GM18519 (cell line): ENCODE measurements at regions not wholly inside any gene's neighbourhood (a gene's known extent, or its start where the extent isn't known, plus 50 kb on each side); places are given as distances from the start of the nearest gene placed in this dataset.

ENCODE experiments used
- ATAC-seq: cut with Tn5 transposase; IDR thresholded peaks from one replicate; pipeline ENCODE4 v1.9.1; 2021; ENCODE audit warnings: mild to moderate bottlenecking, moderate library complexity; ENCODE audit not compliant: unreplicated experiment, low FRiP score

DNA sequence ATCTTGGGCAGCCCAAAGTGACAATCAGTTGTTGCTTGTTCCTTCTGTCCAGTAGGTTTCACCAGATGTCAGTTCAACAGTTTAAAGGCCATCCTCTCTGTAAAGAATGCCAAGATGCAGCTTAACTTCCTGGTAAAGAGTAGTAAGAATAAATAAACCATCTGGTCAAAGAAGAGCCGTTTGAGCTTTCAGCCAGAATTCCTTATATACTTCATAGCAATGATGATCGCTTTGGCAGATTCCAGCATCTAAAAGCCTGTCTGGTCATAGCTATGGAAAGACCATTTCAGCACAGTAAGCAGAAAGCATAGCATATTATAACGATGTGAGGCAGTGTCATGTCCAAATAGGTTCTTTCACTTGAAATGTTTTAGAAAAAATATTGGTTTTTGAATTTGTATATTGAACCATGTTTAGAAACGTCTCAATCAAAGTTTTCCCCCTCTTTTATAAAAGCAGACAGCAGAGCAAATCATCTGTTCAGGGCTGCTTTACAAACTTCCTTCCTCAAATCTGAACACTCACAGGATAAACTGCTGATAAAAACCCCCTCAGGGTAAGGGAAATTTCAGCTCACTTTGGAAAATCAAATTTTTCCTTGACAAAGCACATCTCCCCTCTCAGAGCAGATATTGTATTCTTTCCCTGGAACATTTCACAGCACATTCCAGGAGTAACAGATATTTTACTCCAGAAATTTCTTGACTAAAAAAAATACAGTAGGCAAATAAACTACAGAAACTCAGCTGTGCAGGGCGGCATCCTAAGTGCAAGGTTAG lies 184.1 kb downstream of the NOC3L start:
- ATAC-seq, result no peak

DNA sequence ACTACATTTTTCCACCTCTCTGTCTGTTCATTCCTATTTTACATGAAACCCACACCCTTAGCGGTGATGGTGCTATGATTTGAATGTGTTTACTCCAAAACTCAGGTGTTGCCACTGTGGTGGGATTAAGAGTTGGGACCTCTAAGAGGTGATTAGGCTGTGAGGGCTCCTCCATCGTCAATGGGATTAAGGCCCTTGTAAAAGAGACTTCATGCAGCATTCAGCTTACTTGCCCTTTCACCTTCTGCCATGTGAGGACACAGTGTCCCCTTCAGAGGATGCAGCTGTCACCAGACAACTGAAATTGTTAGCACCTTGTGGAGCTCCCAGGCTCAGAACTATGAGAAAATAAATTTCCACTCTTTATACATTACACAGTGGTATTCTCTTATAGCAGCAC lies 182.2 kb downstream of the NOC3L start:
- no peak for ATAC-seq

DNA sequence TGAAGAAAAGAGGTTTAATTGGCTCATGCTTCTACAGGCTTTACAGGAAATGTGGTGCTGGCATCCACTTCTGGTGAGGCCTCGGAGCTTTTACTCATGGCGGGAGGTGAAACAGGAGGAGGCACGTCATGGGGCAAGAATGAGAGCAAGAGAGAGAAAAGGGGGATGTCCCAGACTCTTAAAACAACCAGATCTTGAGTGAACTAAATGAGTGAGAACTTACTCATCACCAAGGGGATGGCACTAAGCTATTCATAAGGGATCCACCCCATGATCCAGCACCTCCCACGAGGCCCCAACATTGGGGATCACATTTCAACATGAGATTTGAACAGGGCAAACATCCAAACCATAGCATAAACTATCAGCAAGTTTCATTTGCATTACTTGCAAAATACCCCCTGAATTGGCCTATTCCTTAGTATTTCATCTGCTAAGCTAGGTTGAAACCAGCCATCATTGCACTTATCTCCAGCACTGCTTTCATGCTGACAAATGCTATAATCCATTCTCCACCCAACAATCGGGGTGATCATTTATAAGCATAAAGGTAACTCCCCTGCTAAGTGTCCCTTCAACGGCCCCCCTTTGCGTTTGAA lies 179.0 kb downstream of the NOC3L start:
- ATAC-seq, result no peak

DNA sequence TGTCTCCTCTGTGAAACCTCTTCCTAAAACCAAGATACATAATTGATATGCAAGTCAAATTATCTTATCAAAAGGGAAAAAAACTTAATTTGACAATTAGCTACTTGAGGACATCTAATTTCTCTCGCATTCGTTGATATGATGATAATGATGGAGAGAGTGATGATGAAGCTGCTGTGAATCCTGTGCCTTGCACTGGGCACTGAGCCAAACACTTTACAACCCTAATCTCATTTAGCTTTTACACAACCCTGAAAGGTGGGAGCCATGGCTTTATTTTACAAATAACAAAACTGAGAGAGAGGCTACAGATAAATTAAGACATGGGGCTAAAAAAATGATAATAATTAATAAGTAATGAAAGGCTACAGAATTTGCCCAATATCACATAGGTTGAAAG lies 176.0 kb downstream of the NOC3L start:
- no peak for ATAC-seq

DNA sequence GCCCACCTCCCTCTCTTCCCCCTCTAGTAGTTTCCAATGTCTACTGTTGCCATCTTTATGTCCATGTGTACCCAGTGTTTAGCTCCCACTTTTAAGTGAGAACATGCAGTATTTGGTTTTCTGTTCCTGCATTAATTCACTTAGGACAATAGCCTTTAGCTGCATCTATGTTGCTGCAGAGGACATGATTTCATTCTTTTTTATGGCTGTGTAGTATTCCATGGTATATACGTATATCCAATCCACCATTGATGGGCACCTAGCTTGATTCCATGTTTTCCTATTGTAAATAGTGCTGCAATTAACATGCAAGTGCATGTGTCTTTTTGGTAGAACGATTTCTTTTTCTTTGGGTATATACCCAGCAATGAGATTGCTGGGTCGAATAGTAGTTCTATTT lies 170.4 kb downstream of the NOC3L start:
- ATAC-seq, result no peak

DNA sequence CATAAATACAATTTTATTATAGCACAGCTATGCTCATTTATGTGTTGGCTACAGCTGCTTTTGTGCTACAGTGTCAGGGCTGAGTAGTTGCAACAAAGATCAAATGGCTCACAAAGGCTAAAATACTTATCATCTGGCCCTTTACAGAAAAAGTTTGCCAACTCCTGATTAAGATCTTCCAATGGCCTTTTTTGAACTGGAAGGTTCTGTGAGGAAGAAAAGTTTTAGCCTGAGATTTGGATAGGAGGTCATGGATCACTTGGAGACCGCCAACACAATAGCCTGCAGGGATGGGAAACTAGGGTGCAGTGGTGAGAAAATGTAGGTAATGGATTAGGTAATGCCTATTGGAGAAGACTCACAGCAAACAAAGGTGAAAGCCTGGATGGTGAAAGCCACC lies 169.8 kb downstream of the NOC3L start:
- no peak for ATAC-seq

DNA sequence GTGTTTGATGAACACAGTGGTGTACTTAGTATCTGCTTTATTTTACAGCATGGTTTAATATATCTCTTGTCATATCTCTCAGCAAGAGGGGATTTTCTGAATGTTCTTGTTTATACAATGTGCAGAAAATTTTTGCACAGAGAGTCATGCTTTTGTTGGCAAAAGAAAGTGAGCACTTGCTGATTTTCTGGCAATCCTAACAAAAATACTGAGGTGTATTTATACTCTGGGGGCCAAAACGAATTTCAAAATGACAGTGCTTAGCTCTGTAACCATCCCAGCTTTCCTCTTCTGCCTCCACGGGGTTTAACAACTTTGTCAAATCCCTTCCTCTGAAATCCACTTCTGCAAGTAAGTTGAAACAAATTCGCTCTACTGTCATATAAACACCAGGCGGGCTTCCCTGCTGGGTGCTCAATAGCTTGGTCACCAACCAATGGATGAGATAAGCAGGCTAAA lies 169.2 kb downstream of the NOC3L start:
- no peak for ATAC-seq

DNA sequence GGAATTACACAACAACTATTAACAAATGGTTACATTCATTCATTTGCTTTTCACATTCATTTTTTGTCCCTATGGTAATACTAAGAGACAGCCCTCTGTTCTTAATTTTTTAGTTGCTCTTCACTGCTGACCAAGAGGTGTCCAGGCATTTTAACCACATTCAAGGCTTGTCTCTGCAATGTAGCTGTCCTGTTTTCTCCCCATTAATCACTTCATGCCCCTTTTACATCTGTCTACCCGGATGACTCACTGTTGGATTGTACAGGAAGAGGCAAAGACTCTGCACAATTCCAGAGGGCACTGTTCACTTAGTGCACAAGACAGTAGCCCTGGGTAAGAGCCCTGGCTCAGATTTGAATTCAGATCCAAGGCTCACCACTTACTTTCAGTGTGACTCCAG lies 168.5 kb downstream of the NOC3L start:
- no peak for ATAC-seq

DNA sequence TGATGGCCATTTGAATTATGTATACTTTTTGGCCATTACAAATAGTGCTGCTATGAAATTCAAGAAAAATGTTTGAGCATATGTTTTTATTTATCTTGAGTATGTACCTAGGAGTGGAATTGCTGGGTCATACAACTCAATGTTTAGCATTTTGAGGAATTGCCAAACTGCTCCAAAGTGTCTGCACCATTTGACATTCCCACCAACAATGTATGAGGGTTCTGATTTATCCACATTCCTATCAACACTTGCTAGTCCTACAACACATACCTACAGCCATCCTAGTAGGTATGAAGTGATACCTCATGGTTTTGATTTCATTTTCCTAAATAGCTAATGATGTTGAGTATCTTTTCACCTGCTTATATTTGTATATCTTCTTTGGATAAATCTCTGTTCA lies 165.5 kb downstream of the NOC3L start:
- no peak for ATAC-seq

DNA sequence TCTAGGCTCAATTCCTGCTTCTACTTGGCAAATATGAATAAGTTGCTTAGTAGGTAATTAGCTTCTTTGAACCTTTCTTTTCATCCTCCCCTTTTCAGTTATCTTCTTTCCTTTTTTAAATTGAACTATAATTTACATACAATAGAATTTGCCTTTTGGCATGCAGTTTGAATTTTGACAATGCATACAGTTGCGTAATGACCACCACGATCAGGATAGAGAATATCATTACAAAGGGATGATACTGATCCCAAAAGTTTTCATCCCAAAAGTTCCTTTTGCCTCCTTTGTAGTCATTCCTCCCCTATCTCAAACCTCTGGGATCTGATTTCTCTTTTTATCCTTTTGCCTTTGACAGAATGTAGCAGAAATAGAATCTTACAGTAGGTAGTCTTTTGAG lies 164.4 kb downstream of the NOC3L start:
- no peak for ATAC-seq

DNA sequence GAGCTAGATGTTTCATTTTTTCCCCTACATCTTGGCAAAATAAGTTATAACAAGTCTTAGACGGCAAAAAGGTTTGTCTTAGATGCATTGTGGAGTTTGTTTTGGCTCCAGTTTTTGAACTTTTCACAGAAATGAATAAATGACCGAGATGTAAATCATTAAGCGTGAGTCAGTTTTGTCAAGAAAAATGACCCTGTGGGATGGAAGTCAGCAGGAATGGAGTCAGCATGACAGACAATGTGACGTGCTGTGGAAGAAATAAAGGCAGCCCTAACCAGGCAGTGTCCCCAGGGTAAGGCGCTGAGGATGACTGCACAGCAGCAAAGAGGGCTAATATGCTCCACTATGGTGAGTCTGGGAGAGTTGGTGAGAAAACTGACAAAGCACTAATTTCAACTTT lies 163.2 kb downstream of the NOC3L start:
- no peak for ATAC-seq

DNA sequence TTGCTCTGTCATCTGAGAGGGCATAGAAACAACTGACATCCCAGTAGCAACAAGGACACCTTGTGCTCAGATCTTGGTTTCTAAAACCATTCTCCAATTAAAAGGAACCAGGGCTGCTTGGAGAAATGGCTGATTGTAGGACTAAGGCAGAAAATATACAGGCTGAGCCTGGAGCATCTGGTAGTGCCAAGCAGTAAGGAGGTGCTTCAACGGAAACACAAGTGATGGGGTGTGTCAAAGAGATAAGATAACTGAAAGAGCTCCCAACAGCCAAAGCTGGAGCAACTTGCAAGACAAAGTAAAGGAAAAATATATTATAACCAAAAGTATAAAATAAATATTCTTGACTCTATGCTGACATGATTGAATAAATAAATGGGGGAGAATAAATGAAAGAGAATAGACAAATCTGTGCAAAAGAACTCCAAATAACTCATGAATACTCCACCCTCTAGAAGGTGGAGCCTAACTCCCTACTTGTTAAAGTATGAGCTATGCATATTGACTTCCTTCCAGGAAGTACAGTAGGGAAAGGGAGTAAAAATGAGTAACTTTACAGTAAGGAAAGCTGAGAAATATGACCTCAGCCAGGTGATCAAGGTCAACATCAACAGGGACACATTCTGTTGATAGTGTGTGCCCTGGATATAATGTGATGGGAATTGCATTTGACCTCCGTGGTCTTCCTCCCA lies 162.4 kb downstream of the NOC3L start:
- no peak for ATAC-seq

DNA sequence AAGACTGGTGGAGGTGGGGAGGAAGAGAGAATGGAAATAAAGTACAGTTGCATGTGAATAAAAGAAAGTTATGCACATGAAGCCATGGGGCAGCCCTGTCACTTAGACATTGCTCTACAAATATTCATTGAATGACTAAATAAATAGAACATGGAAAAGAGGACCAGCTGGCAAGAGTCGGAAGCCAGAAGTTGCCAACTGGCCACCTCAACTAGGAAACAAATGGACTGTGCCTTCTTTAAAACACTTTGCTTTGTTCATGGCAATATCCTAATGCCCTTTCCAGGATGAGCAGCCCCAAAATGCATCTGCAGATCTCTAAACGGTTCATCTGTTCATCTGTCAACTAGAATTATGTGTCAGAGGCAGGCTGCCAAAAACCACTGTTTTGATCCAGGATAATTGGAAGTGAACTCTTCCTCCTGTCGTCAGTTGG lies 157.3 kb downstream of the NOC3L start:
- no peak for ATAC-seq

DNA sequence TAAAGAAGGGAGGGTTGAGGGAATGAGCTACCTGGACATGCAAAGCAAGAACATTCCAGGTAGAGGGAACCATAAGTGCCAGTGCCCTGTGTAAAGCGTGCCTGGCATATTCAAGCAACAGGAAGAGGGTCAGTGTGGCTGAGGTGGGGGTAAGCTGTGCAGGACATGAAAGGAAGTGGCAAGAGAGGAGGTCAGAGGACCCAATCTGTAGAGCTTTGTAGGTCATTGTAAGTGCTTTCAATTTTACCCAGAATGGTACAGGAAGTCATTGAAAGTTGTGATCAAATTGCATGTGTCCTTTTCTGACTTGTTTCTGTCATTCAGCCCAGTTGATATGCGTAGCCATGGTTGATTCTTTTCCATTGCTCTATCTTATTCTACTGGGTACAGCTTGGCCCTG lies 156.6 kb downstream of the NOC3L start:
- no peak for ATAC-seq

DNA sequence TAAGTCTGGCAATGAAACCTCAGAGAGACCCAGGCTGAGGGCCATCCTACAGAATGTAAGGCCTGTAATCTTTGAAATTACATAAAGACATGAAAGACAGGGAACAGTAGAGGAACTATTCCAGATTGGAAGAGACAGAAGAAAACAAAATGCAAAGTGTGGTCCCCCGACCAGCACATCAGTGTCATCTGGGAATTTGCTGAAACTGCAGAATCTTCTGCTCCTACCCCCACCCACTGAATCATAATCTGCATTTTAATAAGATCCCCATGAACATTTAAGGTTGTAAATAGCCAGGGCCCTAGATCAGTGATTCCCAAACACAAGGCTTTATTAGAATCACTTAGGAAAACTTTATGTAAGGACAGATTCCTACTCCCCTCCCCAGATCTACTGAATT lies 154.4 kb downstream of the NOC3L start:
- ATAC-seq, result no peak

DNA sequence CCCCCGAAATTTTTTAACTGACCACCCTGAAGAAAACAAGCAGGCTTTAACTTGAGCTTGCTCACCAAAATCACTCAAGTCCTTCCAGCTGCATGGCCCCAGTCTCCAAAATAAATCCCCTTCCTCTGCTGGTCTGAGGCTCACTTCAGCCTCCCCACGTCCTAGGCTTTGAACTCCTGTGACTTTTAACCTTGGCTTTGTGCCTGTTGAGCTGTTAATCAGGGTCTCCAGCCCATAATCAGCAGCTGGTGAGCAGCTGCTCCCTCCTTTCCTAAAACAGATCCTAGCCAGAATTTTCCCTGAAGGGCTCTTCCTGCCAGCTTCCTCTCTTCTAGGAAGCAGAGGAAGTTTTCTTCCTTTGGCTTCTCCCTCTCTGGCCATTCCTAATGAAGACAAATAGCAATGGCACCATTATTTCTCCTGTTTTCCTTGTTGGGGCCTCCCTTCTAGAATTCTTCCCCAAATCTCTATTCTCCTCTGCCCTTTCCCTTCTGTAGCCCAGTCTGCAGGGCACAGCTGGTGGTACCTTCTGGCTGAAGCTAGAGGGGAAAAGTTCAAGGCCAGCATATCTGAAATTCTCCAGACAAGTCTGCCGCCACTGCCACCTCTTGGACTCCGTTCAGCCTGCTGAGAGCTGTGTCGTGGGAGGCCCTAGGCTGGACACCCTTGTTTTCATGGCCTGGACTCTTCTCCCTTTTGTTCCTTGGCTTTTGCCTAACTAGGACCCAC lies 152.1 kb downstream of the NOC3L start:
- ATAC-seq, result no peak

DNA sequence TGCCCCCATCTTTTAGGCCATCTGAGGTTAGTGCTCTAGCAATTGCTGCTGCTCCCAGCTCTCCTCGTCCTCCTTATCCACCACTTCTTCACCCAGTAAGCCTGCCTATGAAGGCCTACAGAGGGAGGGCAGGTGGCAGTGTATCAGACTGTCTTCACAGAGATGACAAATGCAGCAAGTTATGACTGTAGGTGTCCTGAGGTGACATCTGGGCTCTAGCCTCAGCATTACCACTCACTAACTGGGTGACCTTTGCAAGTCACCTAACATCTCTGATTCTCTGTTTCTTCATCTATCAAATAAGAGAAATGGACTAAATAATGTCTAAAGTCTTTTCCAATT lies 151.6 kb downstream of the NOC3L start:
- ATAC-seq, result no peak

DNA sequence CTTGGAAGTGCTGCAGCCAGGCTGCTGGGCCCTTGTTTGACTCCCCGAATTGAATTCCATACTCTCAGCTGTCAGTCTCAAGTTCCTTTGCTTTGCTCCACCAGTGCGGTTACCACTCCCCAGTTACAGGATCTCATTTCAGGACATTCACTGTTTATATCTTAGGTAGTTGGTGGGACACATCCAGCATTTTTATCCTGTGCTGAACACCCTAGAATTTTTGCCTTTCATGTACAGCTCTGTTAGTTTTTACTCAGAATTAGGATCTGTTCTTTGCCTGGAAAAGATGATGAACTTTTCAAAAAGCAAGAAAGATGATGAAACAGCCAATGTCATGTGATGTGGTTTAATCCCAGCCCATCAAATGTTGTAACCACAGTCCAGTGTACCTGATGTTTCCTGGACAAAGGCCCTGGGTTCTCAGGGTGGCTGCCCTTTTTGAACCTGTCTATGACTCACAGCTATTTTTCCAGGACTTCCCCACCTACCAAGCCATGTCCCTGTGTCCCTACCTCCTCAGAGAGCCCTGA lies 149.7 kb downstream of the NOC3L start:
- no peak for ATAC-seq

DNA sequence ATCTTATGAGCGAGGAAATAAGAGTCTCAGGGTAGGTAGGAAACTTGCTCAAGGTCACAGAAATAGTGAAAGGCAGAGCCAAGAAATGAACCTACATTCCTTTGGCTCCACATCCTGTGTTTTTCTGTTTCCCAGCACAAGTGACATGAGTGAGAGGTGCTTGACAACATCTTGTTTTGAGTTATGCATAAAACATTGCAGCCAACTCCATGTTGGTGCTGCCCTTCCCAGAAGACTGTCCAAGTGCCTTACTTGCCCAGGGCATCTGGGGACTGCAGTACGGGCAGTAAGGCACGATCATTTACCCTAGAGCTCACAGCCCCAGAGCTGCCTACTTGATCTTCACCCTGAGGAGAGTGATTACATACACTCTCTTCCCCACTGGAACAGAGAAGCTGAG lies 148.8 kb downstream of the NOC3L start:
- no peak for ATAC-seq

DNA sequence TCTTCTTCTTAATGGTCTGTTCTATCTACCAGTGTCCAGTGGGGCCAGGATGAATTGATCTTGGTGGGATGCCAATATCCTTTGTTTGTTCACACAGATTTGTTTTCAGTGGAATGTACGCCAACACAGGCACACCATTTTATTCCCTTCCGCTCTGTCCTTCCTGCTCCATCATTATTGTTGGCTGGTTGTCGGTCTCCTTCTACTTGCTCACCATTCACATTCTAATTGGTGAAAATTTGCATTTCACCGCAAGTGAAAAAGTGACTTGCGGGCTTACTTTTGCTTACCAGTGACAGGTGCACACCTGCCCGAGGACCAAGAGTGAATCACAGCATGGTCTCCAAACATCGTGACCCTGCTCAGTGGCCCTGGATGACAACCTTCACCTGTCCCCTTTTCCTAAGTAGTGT lies 148.3 kb downstream of the NOC3L start:
- ATAC-seq, result no peak

DNA sequence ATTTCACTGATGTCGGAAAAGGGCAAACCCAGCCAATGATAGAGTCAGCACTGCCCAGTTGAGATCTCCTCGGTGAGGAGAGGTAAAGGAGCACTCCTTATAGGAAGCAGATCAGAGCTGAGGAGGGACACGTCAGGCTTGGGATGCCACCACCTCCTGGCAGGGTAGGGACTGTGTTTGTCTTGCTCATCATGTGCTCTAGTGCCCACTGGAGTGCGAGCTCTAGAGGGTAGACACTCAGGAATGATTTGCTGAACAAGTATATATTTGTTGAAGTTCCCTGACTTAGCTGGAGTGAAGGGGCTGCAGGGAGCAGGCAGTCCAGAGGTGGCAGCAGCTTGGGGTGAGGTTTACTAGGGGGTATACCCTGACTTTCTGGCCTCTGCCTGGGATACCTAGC lies 146.5 kb downstream of the NOC3L start:
- ATAC-seq, result no peak
